Urothelium cell line (cell line): ENCODE measurements at regions not wholly inside any gene's neighbourhood (a gene's known extent, or its start where the extent isn't known, plus 50 kb on each side); places are given as distances from the start of the nearest gene placed in this dataset.

Experiments used
- DNase-seq: peaks from one replicate; pipeline ENCODE4 v3.0.0; 2011; ENCODE audit warnings: low spot score, mixed read lengths
- FAIRE-seq: peaks from 2 replicates; lab custom pipeline; 2011; peaks lifted over from hg19 to GRCh38; lab: Jason Lieb, UNC

- no peak for DNase-seq
- FAIRE-seq = no peak
Observed at GRCh38 chr9:105860516-105860915, 166.2 kb downstream of the TMEM38B start.

DNA sequence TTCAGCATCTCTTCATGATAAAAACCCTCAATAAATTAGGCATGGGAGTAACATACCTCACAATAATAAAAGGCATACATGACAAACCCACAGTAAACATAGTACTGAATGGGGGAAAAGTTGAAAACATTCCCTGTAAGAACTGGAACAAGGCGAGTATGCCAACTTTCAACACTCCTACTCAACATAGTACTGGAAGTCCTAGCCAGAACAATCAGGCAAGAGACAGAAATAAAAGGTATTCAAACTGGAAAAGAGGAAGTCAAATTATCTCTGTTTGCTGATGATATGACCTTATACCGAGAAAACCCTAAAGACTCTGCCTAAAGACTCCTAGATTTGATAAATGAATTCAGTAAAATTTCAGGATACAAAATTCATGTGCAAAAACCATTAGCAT, 167.6 kb downstream of the TMEM38B start:
- FAIRE-seq (no peak), DNase-seq (no peak)

DNA sequence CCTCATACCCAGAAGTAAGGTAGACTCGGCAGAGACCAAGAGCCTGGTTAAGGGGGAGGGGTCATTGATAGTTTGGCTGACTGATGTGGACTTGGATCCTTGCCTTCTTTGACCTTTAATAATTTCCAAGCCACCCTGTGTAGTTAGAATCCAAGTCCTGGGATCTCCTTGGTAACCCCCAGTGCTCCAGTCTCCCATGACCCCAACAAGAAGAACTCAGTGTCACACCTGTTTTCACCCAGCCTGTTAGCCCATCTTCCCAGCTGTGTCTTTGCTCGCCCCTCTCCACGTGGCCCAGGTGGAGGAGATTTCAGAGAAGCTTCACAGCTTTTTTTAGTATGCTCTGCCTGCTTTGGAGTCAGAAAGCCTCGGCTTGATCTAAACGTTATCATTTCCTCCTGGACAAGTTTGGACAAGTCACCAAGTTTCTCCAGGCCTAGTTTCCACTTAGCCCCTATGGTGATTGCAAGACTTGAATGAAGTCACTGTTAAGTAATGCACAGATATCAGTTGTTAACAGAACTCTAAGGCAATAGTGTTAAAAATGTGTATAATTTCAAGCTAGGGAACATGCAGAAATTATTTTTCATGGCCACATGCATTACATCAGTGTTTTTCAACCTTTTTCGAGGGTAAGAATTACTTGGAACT, 170.0 kb downstream of the TMEM38B start:
- no peak for FAIRE-seq
- DNase-seq = no peak

- no peak for FAIRE-seq
- DNase-seq = no peak
Observed at GRCh38 chr9:105865285-105865684, 170.9 kb downstream of the TMEM38B start.

- DNase-seq (no peak), FAIRE-seq (no peak)
Observed at GRCh38 chr9:105871540-105871939, 177.2 kb downstream of the TMEM38B start.

DNA sequence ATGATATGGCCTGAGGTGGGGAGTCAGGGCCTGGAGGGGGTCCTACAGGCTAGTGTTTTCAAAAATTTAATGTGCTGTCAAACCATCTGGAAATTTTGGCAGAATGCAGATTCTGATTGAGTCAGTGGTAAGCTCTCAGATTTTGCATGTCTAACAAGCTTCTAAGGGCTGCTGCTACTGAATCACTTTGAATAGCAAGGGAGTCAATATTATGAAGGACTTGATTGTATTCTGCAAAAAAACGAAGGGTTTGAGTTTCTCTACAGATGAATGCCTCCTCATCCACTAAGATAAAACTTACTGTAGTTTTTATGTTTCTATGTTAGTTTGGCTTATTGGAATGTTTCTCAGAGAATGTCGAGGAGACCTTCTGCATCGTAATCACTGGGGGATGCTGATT, 179.5 kb downstream of the TMEM38B start:
- no peak for FAIRE-seq
- no peak for DNase-seq

GRCh38 chr9:105877721-105878120, 183.4 kb downstream of the TMEM38B start:
- FAIRE-seq (no peak), DNase-seq (no peak)

DNA sequence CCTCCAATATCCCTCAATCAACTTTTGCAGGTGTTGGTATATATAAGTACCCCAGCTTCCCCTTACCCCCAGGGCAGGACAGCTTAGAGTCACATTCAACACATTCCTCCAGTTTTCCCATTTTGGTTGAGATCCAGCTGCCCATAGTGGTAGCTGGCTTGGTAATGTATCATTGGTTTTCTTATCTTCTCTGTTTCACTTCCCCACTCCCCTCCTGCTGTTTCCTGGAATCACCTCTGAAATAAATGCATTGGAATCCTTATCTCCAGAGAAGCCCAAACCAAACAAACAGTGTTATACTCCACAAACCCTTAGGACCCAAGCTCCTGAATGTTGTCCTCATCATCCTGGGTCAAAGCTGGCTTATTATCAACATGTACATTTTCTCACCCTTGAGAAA, 184.8 kb downstream of the TMEM38B start:
- FAIRE-seq (no peak), DNase-seq (no peak)

DNA sequence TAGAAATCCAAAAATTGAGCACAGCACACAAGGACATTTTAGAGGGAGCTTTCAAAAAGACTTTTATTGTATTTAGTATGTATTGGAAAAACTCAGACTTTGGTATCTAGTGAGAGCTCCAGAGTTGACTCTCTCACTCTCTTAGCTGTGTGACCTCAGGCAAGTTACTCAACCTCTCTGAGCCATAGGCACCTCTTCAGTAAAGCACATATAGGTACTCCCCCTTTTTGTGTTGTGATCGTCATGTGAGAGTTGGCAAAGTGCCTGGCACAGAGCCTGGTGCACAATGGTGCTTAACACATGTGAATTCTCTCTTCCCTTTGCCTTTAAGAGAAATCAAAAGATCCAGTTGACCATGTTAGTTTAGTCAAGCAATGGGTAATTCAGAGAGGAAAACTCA, 186.2 kb downstream of the TMEM38B start:
- no peak for FAIRE-seq

DNA sequence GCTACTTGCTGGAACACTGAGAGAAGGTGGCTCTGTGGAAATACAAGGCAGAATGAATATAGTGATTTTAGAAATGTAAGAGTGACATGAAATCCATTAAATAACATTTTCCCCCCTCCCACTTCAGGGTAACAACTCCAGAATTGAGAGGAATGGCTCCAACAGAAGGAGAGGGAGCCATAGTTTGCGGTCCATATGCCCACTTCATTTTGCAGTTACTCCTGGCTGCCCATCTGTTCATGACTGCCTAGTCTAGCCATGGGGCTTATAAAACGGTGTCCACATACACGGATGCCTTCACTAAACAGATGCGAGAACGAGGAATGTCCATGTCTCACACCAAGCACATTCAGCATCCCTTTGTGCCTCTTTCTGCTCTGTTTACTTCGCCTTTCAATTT, 186.7 kb downstream of the TMEM38B start:
- FAIRE-seq = no peak
- DNase-seq = no peak

More for the DNA sequence above, 186.2 kb downstream of the TMEM38B start:
- no peak for DNase-seq

GRCh38 chr9:105881654-105882349, 187.5 kb downstream of the TMEM38B start:
- peak; percentile 50 for FAIRE-seq
- DNase-seq = peak; percentile 62

DNA sequence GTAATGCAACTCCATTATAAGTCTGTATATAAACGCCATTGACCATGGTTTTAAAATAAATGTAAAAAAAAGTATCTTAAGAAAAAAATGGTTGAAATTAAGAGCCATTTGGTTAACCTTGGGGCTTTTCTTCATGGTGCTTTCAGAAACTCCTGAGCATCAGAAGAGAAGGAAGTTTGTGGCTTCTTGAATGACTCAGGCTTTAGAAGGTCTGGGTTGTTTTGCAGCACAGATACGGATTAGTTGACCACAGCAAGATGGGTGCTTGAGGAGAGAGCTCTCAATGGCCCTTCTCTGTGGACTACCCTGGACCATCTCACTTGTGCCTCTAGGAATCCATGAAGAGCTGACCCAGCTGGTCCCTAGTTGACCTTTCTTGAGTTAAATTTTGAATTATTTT, 189.5 kb downstream of the TMEM38B start:
- FAIRE-seq = no peak
- no peak for DNase-seq

DNA sequence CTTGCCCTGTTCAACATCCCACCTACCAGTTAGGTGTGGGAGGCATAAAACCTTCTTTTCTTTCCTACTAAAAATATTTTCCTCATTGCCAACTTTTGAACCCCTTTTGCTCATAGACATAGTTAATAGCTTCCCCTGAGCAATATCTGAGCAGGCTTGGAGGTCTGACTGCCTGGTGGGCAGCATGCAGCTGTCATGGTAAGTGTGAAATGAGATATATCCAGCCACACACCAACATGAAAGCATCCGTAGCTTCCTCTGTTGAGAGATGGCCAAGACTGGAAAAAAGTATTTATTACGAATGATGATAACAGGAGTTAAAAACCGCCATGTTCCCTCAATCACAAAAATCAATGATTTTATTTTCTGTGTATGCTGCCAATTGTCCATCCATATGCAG, 190.1 kb downstream of the TMEM38B start:
- no peak for FAIRE-seq
- DNase-seq = no peak

DNA sequence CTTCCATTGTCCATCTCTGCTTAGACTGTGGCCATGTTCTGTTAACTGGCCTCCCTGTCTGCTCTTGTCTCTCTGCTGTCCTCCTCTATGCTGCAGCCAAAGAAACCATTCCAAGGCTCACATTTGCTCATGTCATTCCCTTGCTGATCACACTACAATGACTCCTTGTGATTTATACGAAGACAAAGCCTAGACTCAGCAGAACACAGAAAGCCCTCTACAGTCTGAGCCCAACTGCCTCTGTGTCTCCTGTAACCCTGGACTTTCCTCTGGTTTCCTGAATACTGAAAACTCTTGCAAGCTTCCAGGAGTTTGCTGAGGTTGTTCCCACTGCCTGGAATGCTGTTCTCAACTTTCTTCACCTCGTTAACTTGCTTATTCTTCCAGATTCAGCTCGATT, 191.8 kb downstream of the TMEM38B start:
- FAIRE-seq (no peak), DNase-seq (no peak)

DNA sequence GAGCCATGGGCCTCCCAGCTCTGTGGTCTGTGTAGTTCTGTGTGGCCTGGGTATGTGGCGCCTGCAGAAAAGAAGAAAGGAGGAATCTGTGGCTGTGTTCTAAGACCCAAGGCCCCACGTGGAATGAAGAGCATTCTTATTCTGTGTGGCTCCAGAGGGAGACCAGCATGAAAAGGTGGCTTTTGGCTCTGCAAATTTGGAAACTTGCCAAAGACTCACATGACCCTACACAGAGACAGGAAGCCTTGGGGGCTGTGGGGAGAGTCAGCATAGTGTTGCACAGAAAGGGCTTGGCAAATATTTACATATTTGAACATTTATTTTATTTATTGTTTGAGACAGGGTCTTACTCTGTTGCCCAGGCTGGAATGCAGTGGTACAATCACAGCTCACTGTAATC, 193.3 kb downstream of the TMEM38B start:
- DNase-seq = no peak
- no peak for FAIRE-seq

DNA sequence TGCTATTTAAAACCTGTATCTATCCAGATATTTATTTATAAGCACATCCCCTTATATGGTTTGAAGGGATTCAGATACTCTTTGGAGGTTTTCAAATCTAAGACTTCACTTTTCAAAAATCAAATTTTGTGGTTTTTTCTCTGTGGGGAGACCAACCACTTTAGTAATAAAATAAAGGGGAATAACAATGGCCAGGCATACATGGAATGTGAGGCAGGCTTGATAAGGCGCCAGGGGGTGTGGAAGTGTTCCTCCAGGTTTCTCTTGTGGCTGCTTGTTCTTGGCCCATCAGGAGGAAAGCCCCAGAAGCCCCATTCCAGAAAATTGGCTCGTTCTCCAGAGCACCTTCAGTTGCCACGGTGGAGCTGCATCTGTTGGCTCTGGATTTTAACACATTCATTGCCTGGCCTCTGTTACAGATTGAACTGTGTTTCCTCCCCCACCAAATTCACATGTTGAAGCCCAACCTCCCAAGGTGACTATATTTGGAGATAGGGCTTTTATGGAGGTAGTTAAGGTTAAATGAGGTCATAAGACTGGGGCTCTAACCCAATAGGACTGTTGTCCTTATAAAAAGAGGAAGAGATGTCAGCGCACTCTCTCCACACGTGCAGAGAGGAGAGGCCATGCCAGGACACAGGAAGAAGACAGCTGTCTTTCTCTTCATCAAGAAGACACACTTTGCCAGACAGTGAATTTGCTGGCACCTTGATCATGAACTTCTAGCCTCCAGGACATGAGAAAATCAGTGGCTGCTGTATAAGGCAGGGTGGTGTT, 195.9 kb downstream of the TMEM38B start:
- no peak for FAIRE-seq
- peak; percentile 35 for DNase-seq

- no peak for FAIRE-seq
- DNase-seq = no peak
Observed at GRCh38 chr9:105900123-105900522, 205.8 kb downstream of the TMEM38B start.

DNA sequence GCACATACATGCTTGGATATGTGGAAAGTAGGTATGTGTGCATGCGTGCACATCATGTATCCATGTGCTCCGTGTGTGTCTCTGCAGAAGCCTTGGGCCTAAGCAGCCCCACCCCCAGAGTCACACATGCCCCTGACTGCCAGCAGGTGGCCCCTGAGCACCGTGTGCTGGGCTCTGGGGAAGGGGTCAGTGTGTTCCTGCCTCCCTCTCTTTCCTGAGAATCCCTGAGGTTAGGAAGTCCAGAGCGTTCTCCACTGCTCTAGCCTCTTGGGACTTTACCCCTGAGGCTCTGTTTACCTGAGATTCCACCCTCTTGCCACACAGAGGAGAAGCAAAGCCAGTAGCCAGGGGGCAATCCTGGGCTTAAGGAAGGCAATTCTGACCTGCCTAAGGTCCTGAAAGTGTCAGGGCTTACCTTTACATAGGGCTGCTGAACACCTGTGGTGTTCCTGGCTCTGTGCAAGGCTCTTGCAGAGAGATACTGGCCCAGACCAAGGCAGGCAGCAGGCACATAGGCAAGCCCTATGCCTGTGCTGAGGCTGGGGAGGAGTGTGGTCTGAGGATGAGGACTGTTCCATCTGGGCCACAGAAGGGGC, 207.3 kb downstream of the TMEM38B start:
- no peak for FAIRE-seq
- DNase-seq = peak; percentile 68

DNA sequence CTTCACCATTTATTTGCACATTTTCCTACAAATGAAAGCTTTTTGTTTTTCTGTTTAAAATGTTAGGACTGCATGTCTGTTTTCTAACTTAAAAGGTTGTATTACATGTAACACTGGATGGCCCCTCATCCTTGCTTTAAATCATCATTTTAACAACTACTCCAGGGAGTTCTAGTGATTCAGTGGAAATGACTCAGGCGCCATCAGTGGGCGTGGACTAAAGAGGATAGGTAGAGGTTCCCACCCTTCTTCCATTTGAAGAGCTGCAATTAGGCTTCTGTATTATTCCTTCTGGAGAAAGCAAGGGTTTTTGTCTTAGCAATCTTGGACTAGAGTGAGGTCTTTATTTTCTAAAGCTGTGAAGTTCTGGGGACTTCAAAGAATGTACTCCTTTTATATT, 213.7 kb downstream of the TMEM38B start:
- no peak for FAIRE-seq
- DNase-seq = no peak

- peak; percentile 47 for DNase-seq
- peak; percentile 30 for FAIRE-seq
Observed at GRCh38 chr9:105911104-105911911, 217.0 kb downstream of the TMEM38B start.
